SHP77 (cell line): ENCODE measurements at regions not wholly inside any gene's neighbourhood (a gene's known extent, or its start where the extent isn't known, plus 50 kb on each side); places are given as distances from the start of the nearest gene placed in this dataset.

Source experiments
- DNase-seq, 2 experiments: peaks; one replicate each; lab custom pipeline; 2025; lab: John Stamatoyannopoulos, UW

- no peak for DNase-seq
Measured at GRCh38 chr4:29467044-29467717, 1253.0 kb upstream of the PCDH7 start.
